ENCODE measurements at regions not wholly inside any gene's neighbourhood (a gene's known extent, or its start where the extent isn't known, plus 50 kb on each side); places are given as distances from the start of the nearest gene placed in this dataset.

DNA sequence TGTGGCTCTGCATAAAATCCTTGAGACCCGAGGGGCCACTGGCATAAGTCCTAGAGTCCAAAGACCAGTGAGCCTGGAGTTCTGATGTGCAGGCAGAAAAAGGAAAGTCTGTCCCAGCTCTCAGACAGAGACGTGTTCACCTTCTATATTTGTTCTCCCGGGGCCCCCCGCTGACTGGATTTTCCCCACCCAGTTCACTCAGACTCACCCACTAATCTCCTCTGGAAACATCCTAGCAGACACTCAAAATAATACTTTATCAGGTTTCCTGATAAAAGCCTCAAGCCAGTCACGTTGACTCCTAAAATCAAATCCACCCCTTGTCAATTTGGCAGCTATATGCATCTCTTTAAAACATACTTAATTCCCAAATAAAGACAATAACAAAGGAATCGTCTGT lies 1084.2 kb upstream of the NCAM2 start:
- Histone ChIP-seq H3K36me3 (no peaks in the 10 kb centered on the region), H3K4me1 (ENCODE audit: control insufficient read depth in 1 of 2, low read depth in 2 of 2) (no peaks in the 10 kb centered on the region), H3K4me3 (no peak overlapping the region), H3K9me3 (no peaks in the 10 kb centered on the region), H3K27ac (no peak overlapping the region), H3K27me3 (replicated peaks; ENCODE audit: insufficient read depth) (no peaks in the 10 kb centered on the region)
- DNase-seq (ENCODE audit: low spot score) (no peak), ATAC-seq (ENCODE audit: insufficient number of reproducible peaks, low FRiP score, low read depth) (no peak)
- TF ChIP-seq, protein P1, sequence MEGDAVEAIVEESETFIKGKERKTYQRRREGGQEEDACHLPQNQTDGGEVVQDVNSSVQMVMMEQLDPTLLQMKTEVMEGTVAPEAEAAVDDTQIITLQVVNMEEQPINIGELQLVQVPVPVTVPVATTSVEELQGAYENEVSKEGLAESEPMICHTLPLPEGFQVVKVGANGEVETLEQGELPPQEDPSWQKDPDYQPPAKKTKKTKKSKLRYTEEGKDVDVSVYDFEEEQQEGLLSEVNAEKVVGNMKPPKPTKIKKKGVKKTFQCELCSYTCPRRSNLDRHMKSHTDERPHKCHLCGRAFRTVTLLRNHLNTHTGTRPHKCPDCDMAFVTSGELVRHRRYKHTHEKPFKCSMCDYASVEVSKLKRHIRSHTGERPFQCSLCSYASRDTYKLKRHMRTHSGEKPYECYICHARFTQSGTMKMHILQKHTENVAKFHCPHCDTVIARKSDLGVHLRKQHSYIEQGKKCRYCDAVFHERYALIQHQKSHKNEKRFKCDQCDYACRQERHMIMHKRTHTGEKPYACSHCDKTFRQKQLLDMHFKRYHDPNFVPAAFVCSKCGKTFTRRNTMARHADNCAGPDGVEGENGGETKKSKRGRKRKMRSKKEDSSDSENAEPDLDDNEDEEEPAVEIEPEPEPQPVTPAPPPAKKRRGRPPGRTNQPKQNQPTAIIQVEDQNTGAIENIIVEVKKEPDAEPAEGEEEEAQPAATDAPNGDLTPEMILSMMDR (IDR thresholded peaks at IDR 0.05): no peak

DNA sequence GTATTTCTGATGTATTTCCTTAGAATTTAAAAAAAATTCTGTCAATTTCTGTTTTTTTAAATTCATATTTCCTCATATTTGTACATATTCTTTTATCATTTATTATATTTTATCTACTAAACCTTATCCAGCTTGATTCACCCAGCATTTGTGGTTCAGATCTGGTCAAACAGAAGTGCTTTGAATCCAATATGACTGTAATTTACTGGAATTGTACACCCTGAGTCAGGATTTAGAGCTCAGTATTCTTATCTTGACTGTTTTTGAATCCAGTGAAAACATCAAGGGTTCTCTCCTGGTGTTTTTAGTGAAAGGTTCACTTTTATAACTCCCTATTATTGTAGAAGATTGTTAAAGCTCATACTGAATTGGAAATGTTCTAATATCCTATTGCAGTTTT lies 1077.0 kb upstream of the NCAM2 start:
- H3K27me3 ChIP-seq (replicated peaks; ENCODE audit: insufficient read depth): no peaks in the 10 kb centered on the region
- H3K9me3 ChIP-seq: no peaks in the 10 kb centered on the region
- H3K27ac ChIP-seq: no peak overlapping the region
- H3K36me3 ChIP-seq: no peaks in the 10 kb centered on the region
- no peak overlapping the region for H3K4me3 ChIP-seq
- DNase-seq (ENCODE audit: low spot score): no peak
- no peak for ATAC-seq (ENCODE audit: insufficient number of reproducible peaks, low FRiP score, low read depth)
- H3K4me1 ChIP-seq (ENCODE audit: control insufficient read depth in 1 of 2, low read depth in 2 of 2): no peaks in the 10 kb centered on the region
- TF ChIP-seq, protein P1 (IDR thresholded peaks at IDR 0.05): no peak

DNA sequence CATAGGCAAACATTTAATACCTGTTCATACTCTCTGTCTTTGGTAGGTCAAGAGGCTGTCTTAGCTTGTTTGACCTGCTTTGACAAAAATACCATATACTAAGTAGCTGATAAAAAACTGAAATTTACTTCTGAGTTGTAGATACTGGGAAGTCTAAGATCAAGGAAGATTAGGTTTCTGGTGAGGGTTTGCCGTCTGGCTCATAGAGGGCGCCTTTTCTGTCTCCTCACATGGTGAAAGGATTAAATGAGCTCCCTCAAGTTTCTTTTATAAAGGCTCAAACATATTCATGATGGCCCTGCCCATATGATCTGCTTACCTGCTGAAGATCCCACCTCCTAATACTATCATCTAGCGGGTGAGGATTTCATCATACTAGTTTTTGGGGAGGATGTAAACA lies 1076.1 kb upstream of the NCAM2 start:
- Histone ChIP-seq H3K4me1 (ENCODE audit: control insufficient read depth in 1 of 2, low read depth in 2 of 2) (no peaks in the 10 kb centered on the region), H3K4me3 (no peak overlapping the region), H3K27me3 (replicated peaks; ENCODE audit: insufficient read depth) (no peaks in the 10 kb centered on the region), H3K36me3 (no peaks in the 10 kb centered on the region), H3K27ac (no peak overlapping the region), H3K9me3 (no peaks in the 10 kb centered on the region)
- DNase-seq (ENCODE audit: low spot score): no peak
- TF ChIP-seq, protein P1 (IDR thresholded peaks at IDR 0.05): no peak
- ATAC-seq (ENCODE audit: insufficient number of reproducible peaks, low FRiP score, low read depth): no peak

DNA sequence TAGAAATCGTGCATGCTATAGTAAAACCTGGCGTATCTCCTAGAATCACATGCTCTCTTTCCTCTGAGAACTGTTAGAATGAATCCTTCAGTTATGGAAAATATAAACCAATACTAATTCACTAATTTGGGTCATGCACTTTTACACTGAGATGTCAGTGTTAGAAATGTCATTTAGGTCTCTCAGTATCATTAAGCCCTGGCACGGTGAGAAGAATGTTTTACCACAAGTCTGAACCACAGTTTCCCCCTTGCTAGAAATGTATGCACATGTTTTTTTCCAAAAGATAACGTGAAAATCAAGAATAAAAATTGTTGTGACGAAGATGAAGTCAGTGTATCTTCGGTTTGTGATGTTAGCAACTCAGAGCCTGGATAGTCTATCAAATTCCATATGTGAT lies 1062.7 kb upstream of the NCAM2 start:
- DNase-seq (ENCODE audit: low spot score) (no peak), ATAC-seq (ENCODE audit: insufficient number of reproducible peaks, low FRiP score, low read depth) (no peak)
- no peaks in the 10 kb centered on the region for H3K27me3 ChIP-seq (replicated peaks; ENCODE audit: insufficient read depth)
- H3K4me1 ChIP-seq (ENCODE audit: control insufficient read depth in 1 of 2, low read depth in 2 of 2): no peaks in the 10 kb centered on the region
- no peaks in the 10 kb centered on the region for H3K36me3 ChIP-seq
- TF ChIP-seq, protein P1 (IDR thresholded peaks at IDR 0.05): no peak
- no peak overlapping the region for H3K4me3 ChIP-seq
- no peak overlapping the region for H3K27ac ChIP-seq
- no peaks in the 10 kb centered on the region for H3K9me3 ChIP-seq

DNA sequence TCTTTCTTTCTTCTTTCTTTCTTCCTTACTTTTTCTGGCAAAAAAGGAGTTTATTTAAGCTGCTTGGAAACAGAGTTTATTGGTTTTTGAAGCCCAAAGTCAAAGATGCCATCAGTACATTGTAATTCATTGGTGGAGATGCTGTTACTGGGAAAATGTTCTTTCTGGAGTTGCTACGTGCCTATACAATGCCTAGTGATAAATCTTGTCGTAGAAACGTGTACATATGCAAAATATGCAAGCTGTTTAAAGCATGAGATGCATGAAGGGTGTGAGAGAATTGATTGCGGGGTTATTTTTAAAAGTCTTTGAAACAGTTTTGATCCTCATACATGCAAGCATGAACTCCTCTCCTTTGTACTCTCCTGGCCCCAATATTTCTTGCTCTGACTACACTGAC lies 1060.6 kb upstream of the NCAM2 start:
- no peaks in the 10 kb centered on the region for H3K4me1 ChIP-seq (ENCODE audit: control insufficient read depth in 1 of 2, low read depth in 2 of 2)
- no peaks in the 10 kb centered on the region for H3K36me3 ChIP-seq
- ATAC-seq (ENCODE audit: insufficient number of reproducible peaks, low FRiP score, low read depth) (no peak), DNase-seq (ENCODE audit: low spot score) (no peak)
- H3K27me3 ChIP-seq (replicated peaks; ENCODE audit: insufficient read depth): no peaks in the 10 kb centered on the region
- TF ChIP-seq, protein P1 (IDR thresholded peaks at IDR 0.05): no peak
- H3K27ac ChIP-seq: no peak overlapping the region
- H3K9me3 ChIP-seq: no peaks in the 10 kb centered on the region
- no peak overlapping the region for H3K4me3 ChIP-seq
